Activated T-cell treated with anti-CD3 and anti-CD28 coated beads, Interleukin-2, amount 50 U/mL, for 4 hours (primary cell): ENCODE measurements at regions not wholly inside any gene's neighbourhood (a gene's known extent, or its start where the extent isn't known, plus 50 kb on each side); places are given as distances from the start of the nearest gene placed in this dataset.

Source experiments
- ATAC-seq, 2 donors: fragments of 200-7000 bp; cut with Tn5 transposase; one replicate each; pipeline ENCODE4 v1.10.0; 2021
- DNase-seq: peaks from one replicate; pipeline ENCODE4 v3.0.0-alpha.2; 2020
- H3K27me3 Mint-ChIP-seq: one replicate; pipeline ENCODE4 v1.8.0; 2021; ENCODE audit warnings: low read depth, mixed read lengths
- H3K36me3 Mint-ChIP-seq: one replicate; pipeline ENCODE4 v1.8.0; 2022; ENCODE audit warnings: mixed read lengths; ENCODE audit not compliant: insufficient read depth
- H3K4me1 Mint-ChIP-seq: one replicate; pipeline ENCODE4 v1.8.0; 2021; ENCODE audit warnings: low read depth, mixed read lengths
- H3K4me3 Mint-ChIP-seq: one replicate; pipeline ENCODE4 v1.8.0; 2021; ENCODE audit warnings: mild to moderate bottlenecking, moderate library complexity, mixed read lengths
- H3K9me3 Mint-ChIP-seq: one replicate; pipeline ENCODE4 v1.8.0; 2021; ENCODE audit warnings: mixed read lengths

- Mint-ChIP-seq H3K9me3 (no peaks in the 10 kb centered on the region), H3K4me1 (no peaks in the 10 kb centered on the region), H3K27me3 (no peaks in the 10 kb centered on the region), H3K4me3 (no peak overlapping the region), H3K36me3 (no peaks in the 10 kb centered on the region)
- DNase-seq, result no peak
- no peak for ATAC-seq
These were observed 239.8 kb upstream of the MYT1L start for GRCh38 chr2:2570871-2571270.

GRCh38 chr2:2570360-2570759 is 239.3 kb upstream of the MYT1L start:
- Mint-ChIP-seq H3K36me3 (no peaks in the 10 kb centered on the region), H3K4me1 (no peaks in the 10 kb centered on the region), H3K4me3 (no peak overlapping the region), H3K27me3 (no peaks in the 10 kb centered on the region), H3K9me3 (no peaks in the 10 kb centered on the region)
- ATAC-seq (no peak), DNase-seq (no peak)

- Mint-ChIP-seq H3K4me3 (no peak overlapping the region), H3K4me1 (no peaks in the 10 kb centered on the region), H3K9me3 (no peaks in the 10 kb centered on the region), H3K36me3 (no peaks in the 10 kb centered on the region), H3K27me3 (no peaks in the 10 kb centered on the region)
- no peak for ATAC-seq
- DNase-seq, result no peak
These were observed 238.8 kb upstream of the MYT1L start for GRCh38 chr2:2569836-2570235.

GRCh38 chr2:2569306-2569705 is 238.2 kb upstream of the MYT1L start:
- no peak for DNase-seq
- H3K36me3 Mint-ChIP-seq, result no peaks in the 10 kb centered on the region
- no peaks in the 10 kb centered on the region for H3K27me3 Mint-ChIP-seq
- H3K9me3 Mint-ChIP-seq, result no peaks in the 10 kb centered on the region
- H3K4me3 Mint-ChIP-seq, result no peak overlapping the region
- no peak for ATAC-seq
- H3K4me1 Mint-ChIP-seq, result no peaks in the 10 kb centered on the region

GRCh38 chr2:2568411-2568810 is 237.3 kb upstream of the MYT1L start:
- Mint-ChIP-seq H3K27me3 (no peaks in the 10 kb centered on the region), H3K9me3 (no peaks in the 10 kb centered on the region), H3K36me3 (no peaks in the 10 kb centered on the region), H3K4me1 (no peaks in the 10 kb centered on the region), H3K4me3 (no peak overlapping the region)
- no peak for DNase-seq
- ATAC-seq, result no peak

- ATAC-seq, result no peak
- no peak for DNase-seq
- no peaks in the 10 kb centered on the region for H3K27me3 Mint-ChIP-seq
- no peak overlapping the region for H3K4me3 Mint-ChIP-seq
- H3K4me1 Mint-ChIP-seq, result no peaks in the 10 kb centered on the region
- H3K36me3 Mint-ChIP-seq, result no peaks in the 10 kb centered on the region
- H3K9me3 Mint-ChIP-seq, result no peaks in the 10 kb centered on the region
These were observed 236.7 kb upstream of the MYT1L start for GRCh38 chr2:2567776-2568175.

GRCh38 chr2:2566396-2567323 is 235.6 kb upstream of the MYT1L start:
- DNase-seq, result no peak
- no peaks in the 10 kb centered on the region for H3K27me3 Mint-ChIP-seq
- H3K36me3 Mint-ChIP-seq, result no peaks in the 10 kb centered on the region
- ATAC-seq, result no peak
- no peaks in the 10 kb centered on the region for H3K4me1 Mint-ChIP-seq
- no peaks in the 10 kb centered on the region for H3K9me3 Mint-ChIP-seq
- no peak overlapping the region for H3K4me3 Mint-ChIP-seq

- DNase-seq (no peak), ATAC-seq (no peak)
- H3K27me3 Mint-ChIP-seq, result no peaks in the 10 kb centered on the region
- no peaks in the 10 kb centered on the region for H3K9me3 Mint-ChIP-seq
- no peak overlapping the region for H3K4me3 Mint-ChIP-seq
- H3K4me1 Mint-ChIP-seq, result no peaks in the 10 kb centered on the region
- H3K36me3 Mint-ChIP-seq, result no peaks in the 10 kb centered on the region
These were observed 234.6 kb upstream of the MYT1L start for GRCh38 chr2:2565671-2566070.

- ATAC-seq, result no peak
- no peaks in the 10 kb centered on the region for H3K4me1 Mint-ChIP-seq
- no peak for DNase-seq
- H3K4me3 Mint-ChIP-seq, result no peak overlapping the region
- no peaks in the 10 kb centered on the region for H3K9me3 Mint-ChIP-seq
- H3K27me3 Mint-ChIP-seq, result no peaks in the 10 kb centered on the region
- no peaks in the 10 kb centered on the region for H3K36me3 Mint-ChIP-seq
These were observed 233.4 kb upstream of the MYT1L start for GRCh38 chr2:2564300-2565078.

GRCh38 chr2:2563309-2563860 is 232.3 kb upstream of the MYT1L start:
- Mint-ChIP-seq H3K4me1 (no peaks in the 10 kb centered on the region), H3K4me3 (no peak overlapping the region)

GRCh38 chr2:2562867-2563266 is 231.8 kb upstream of the MYT1L start:
- Mint-ChIP-seq H3K4me1 (no peaks in the 10 kb centered on the region), H3K36me3 (no peaks in the 10 kb centered on the region), H3K4me3 (no peak overlapping the region), H3K27me3 (peaks cover 3% of the 10 kb centered on the region), H3K9me3 (no peaks in the 10 kb centered on the region)
- ATAC-seq (no peak), DNase-seq (no peak)

More at GRCh38 chr2:2563309-2563860, 232.3 kb upstream of the MYT1L start:
- ATAC-seq (no peak), DNase-seq (no peak)
- Mint-ChIP-seq H3K9me3 (no peaks in the 10 kb centered on the region), H3K27me3 (peaks cover 3% of the 10 kb centered on the region), H3K36me3 (no peaks in the 10 kb centered on the region)

GRCh38 chr2:2561346-2562095 is 230.4 kb upstream of the MYT1L start:
- Mint-ChIP-seq H3K36me3 (no peaks in the 10 kb centered on the region), H3K4me1 (no peaks in the 10 kb centered on the region), H3K9me3 (peaks cover 4% of the 10 kb centered on the region), H3K4me3 (no peak overlapping the region), H3K27me3 (peaks cover 3% of the 10 kb centered on the region)
- DNase-seq, result no peak
- ATAC-seq, result no peak

GRCh38 chr2:2560374-2561015 is 229.4 kb upstream of the MYT1L start:
- no peak for ATAC-seq
- no peak for DNase-seq
- peaks cover 3% of the 10 kb centered on the region for H3K27me3 Mint-ChIP-seq
- peaks cover 8% of the 10 kb centered on the region for H3K9me3 Mint-ChIP-seq
- no peaks in the 10 kb centered on the region for H3K36me3 Mint-ChIP-seq
- no peaks in the 10 kb centered on the region for H3K4me1 Mint-ChIP-seq
- no peak overlapping the region for H3K4me3 Mint-ChIP-seq

- H3K36me3 Mint-ChIP-seq, result no peaks in the 10 kb centered on the region
- H3K9me3 Mint-ChIP-seq, result peaks cover 14% of the 10 kb centered on the region
- no peak for DNase-seq
- no peak overlapping the region for H3K4me3 Mint-ChIP-seq
- ATAC-seq, result no peak
- no peaks in the 10 kb centered on the region for H3K4me1 Mint-ChIP-seq
- H3K27me3 Mint-ChIP-seq, result peaks cover 3% of the 10 kb centered on the region
These were observed 227.4 kb upstream of the MYT1L start for GRCh38 chr2:2558476-2558875.
